Keratinocyte (primary cell): ENCODE measurements at regions not wholly inside any gene's neighbourhood (a gene's known extent, or its start where the extent isn't known, plus 50 kb on each side); places are given as distances from the start of the nearest gene placed in this dataset.

ENCODE experiments used
- DNase-seq: peaks from one replicate; pipeline ENCODE4 v3.0.0-alpha.2; 2011; ENCODE audit warnings: low read depth, missing footprints, low spot score
- FAIRE-seq: peaks from 2 replicates; lab custom pipeline; 2011; peaks lifted over from hg19 to GRCh38; lab: Jason Lieb, UNC
- H2AFZ ChIP-seq: 2 replicates; pipeline ENCODE4 v1.6.0; 2012; ENCODE audit warnings: low read length, control low read depth, inconsistent platforms; ENCODE audit not compliant: control insufficient read depth
- H3K27ac ChIP-seq: 2 replicates; pipeline ENCODE4 v1.5.1; 2011; ENCODE audit warnings: low read length; ENCODE audit not compliant: control insufficient read depth, insufficient read depth
- H3K27me3 ChIP-seq: 3 replicates; pipeline ENCODE4 v1.6.0; 2011; ENCODE audit warnings: low read length; ENCODE audit not compliant: control insufficient read depth, insufficient read depth; ENCODE audit errors: extremely low read depth
- H3K36me3 ChIP-seq, 2 experiments: 2 replicates in 1 of 2; 3 replicates in 1 of 2; pipeline ENCODE4 v1.5.1; 2011; ENCODE audit warnings: low read length in 2 of 2, mild to moderate bottlenecking in 1 of 2; ENCODE audit not compliant: control insufficient read depth in 2 of 2, insufficient read depth in 2 of 2; ENCODE audit errors: extremely low read depth in 1 of 2
- H3K4me1 ChIP-seq: 3 replicates; pipeline ENCODE4 v1.5.1; 2011; ENCODE audit warnings: low read length; ENCODE audit not compliant: control insufficient read depth, insufficient read depth; ENCODE audit errors: extremely low read depth
- H3K4me2 ChIP-seq: 3 replicates; pipeline ENCODE4 v1.6.0; 2011; ENCODE audit warnings: low read depth, low read length; ENCODE audit not compliant: control insufficient read depth, insufficient read depth; ENCODE audit errors: extremely low read depth
- H3K4me3 ChIP-seq, 3 experiments: fragments of 200-600 bp in 1 of 3; sonication (generic) in 1 of 3; 2 replicates in 2 of 3; 3 replicates in 1 of 3; pipeline ENCODE4 v1.5.1; 2011 to 2016; ENCODE audit warnings: low read length in 3 of 3, mild to moderate bottlenecking in 3 of 3, control low read depth in 2 of 3, inconsistent platforms in 1 of 3, low read depth in 1 of 3, mixed read lengths in 1 of 3, mixed run types in 1 of 3, moderate library complexity in 1 of 3; ENCODE audit not compliant: control insufficient read depth in 2 of 3, insufficient read depth in 2 of 3; ENCODE audit errors: extremely low read depth in 1 of 3
- H3K79me2 ChIP-seq: 2 replicates; pipeline ENCODE4 v1.6.0; 2012; ENCODE audit warnings: low read length; ENCODE audit not compliant: control insufficient read depth, insufficient read depth
- H3K9ac ChIP-seq: 3 replicates; pipeline ENCODE4 v1.6.0; 2011; ENCODE audit warnings: low read length; ENCODE audit not compliant: control insufficient read depth, insufficient read depth; ENCODE audit errors: extremely low read depth
- H3K9me1 ChIP-seq: 3 replicates; pipeline ENCODE4 v1.6.0; 2011; ENCODE audit warnings: low read length; ENCODE audit not compliant: control insufficient read depth, insufficient read depth; ENCODE audit errors: extremely low read depth
- H3K9me3 ChIP-seq: 2 replicates; pipeline ENCODE4 v1.5.1; 2012; ENCODE audit warnings: low read depth, low read length; ENCODE audit not compliant: control insufficient read depth
- H4K20me1 ChIP-seq: 3 replicates; pipeline ENCODE4 v1.6.0; 2011; ENCODE audit warnings: low read length; ENCODE audit not compliant: control insufficient read depth, insufficient read depth; ENCODE audit errors: extremely low read depth
- CTCF ChIP-seq, 3 experiments: IDR thresholded peaks in 1 of 3; conservative IDR thresholded peaks in 1 of 3; optimal IDR thresholded peaks in 1 of 3; 2 replicates in 2 of 3; 3 replicates in 1 of 3; pipeline versions ENCODE3 to v1.5.1; 2011; ENCODE audit warnings: low read length in 3 of 3, mild to moderate bottlenecking in 3 of 3, moderate library complexity in 2 of 3, control low read depth in 1 of 3, inconsistent platforms in 1 of 3; ENCODE audit not compliant: insufficient read depth in 2 of 3; ENCODE audit errors: extremely low read depth in 1 of 3
- EZH2 ChIP-seq: IDR thresholded peaks from one replicate; pipeline ENCODE4 v1.6.1; 2012; ENCODE audit warnings: inconsistent platforms, mild to moderate bottlenecking, low read length, moderate library complexity
- dilution Hi-C: fragments of 300-500 bp; cut with MboI; formaldehyde crosslinking; loops from one replicate; pipeline ENCODE4 v1.7.0; 2020; ENCODE audit warnings: low sequenced_read_pairs; ENCODE audit not compliant: extremely low pct_ligation_motif_present

- TF ChIP-seq CTCF (optimal IDR thresholded peaks at IDR 0.05 in 1 of 3, IDR thresholded peaks at IDR 0.05 in 1 of 3, conservative IDR thresholded peaks at IDR 0.05 in 1 of 3; ENCODE audit: extremely low read depth in 1 of 3, insufficient read depth in 2 of 3, low read length in 3 of 3) (no peak), EZH2 (no peak)
- Histone ChIP-seq H3K79me2 (no peaks in the 10 kb centered on the region), H3K9me3 (no peaks in the 10 kb centered on the region), H3K4me2 (no peak overlapping the region), H3K9me1 (no peaks in the 10 kb centered on the region), H3K4me3 (no peak overlapping the region), H3K27me3 (no peaks in the 10 kb centered on the region), H3K4me1 (no peaks in the 10 kb centered on the region), H3K36me3 (no peaks in the 10 kb centered on the region), H3K9ac (no peak overlapping the region), H4K20me1 (no peaks in the 10 kb centered on the region), H2AFZ (no peak overlapping the region), H3K27ac (no peak overlapping the region)
- FAIRE-seq, result no peak
- no peak for DNase-seq
- dilution Hi-C loops, result no loop called here
These were observed 509.9 kb downstream of the TENT5A start for GRCh38 chr6:81242624-81243023.

GRCh38 chr6:81241126-81242041 lies 511.1 kb downstream of the TENT5A start:
- no peaks in the 10 kb centered on the region for H4K20me1 ChIP-seq
- no peak for DNase-seq
- dilution Hi-C loops, result no loop called here
- H3K4me1 ChIP-seq, result no peaks in the 10 kb centered on the region
- no peaks in the 10 kb centered on the region for H3K9me3 ChIP-seq
- TF ChIP-seq CTCF (optimal IDR thresholded peaks at IDR 0.05 in 1 of 3, IDR thresholded peaks at IDR 0.05 in 1 of 3, conservative IDR thresholded peaks at IDR 0.05 in 1 of 3; ENCODE audit: extremely low read depth in 1 of 3, insufficient read depth in 2 of 3, low read length in 3 of 3) (peak in 2 of 3 experiments; percentile 33 to 39), EZH2 (no peak)
- H2AFZ ChIP-seq, result no peak overlapping the region
- no peaks in the 10 kb centered on the region for H3K36me3 ChIP-seq
- no peak overlapping the region for H3K4me2 ChIP-seq
- no peaks in the 10 kb centered on the region for H3K79me2 ChIP-seq
- no peak overlapping the region for H3K9ac ChIP-seq
- no peaks in the 10 kb centered on the region for H3K27me3 ChIP-seq
- no peak overlapping the region for H3K4me3 ChIP-seq
- no peak for FAIRE-seq
- no peak overlapping the region for H3K27ac ChIP-seq
- H3K9me1 ChIP-seq, result no peaks in the 10 kb centered on the region
